GM19463 (cell line): ENCODE measurements at regions not wholly inside any gene's neighbourhood (a gene's known extent, or its start where the extent isn't known, plus 50 kb on each side); places are given as distances from the start of the nearest gene placed in this dataset.

Experiments
- ATAC-seq: cut with Tn5 transposase; IDR thresholded peaks from one replicate; pipeline ENCODE4 v1.9.1; 2021; ENCODE audit warnings: mild to moderate bottlenecking, moderate library complexity; ENCODE audit not compliant: unreplicated experiment

- ATAC-seq = no peak
These were observed 101.9 kb downstream of the GAS2L3 start for GRCh38 chr12:100675432-100675831.

GRCh38 chr12:100681074-100681473 lies 107.6 kb downstream of the GAS2L3 start:
- ATAC-seq = no peak

- ATAC-seq = no peak
These were observed 108.7 kb downstream of the GAS2L3 start for GRCh38 chr12:100682178-100682577.

GRCh38 chr12:100687686-100688085 lies 106.9 kb upstream of the ANO4 start:
- ATAC-seq = no peak

- no peak for ATAC-seq
These were observed 106.1 kb upstream of the ANO4 start for GRCh38 chr12:100688451-100688864.

- no peak for ATAC-seq
These were observed 102.1 kb upstream of the ANO4 start for GRCh38 chr12:100692502-100692901.

- no peak for ATAC-seq
These were observed 96.1 kb upstream of the ANO4 start for GRCh38 chr12:100698518-100698917.

- peak; percentile 85 for ATAC-seq
These were observed 95.4 kb upstream of the ANO4 start for GRCh38 chr12:100699209-100699608.

- no peak for ATAC-seq
These were observed 91.2 kb upstream of the ANO4 start for GRCh38 chr12:100703337-100703736.

GRCh38 chr12:100703868-100704267 lies 90.7 kb upstream of the ANO4 start:
- ATAC-seq = no peak

GRCh38 chr12:100706033-100706432 lies 88.5 kb upstream of the ANO4 start:
- ATAC-seq = no peak

- no peak for ATAC-seq
These were observed 86.0 kb upstream of the ANO4 start for GRCh38 chr12:100708591-100708990.

- ATAC-seq = no peak
These were observed 78.3 kb upstream of the ANO4 start for GRCh38 chr12:100715976-100716944.

GRCh38 chr12:100716945-100717732 lies 77.4 kb upstream of the ANO4 start:
- ATAC-seq = no peak

GRCh38 chr12:100717733-100718067 lies 76.9 kb upstream of the ANO4 start:
- no peak for ATAC-seq

- no peak for ATAC-seq
These were observed 76.4 kb upstream of the ANO4 start for GRCh38 chr12:100718187-100718586.

GRCh38 chr12:100720016-100720654 lies 74.4 kb upstream of the ANO4 start:
- ATAC-seq = peak; percentile 65

GRCh38 chr12:100721169-100721568 lies 73.4 kb upstream of the ANO4 start:
- no peak for ATAC-seq

- no peak for ATAC-seq
These were observed 70.5 kb upstream of the ANO4 start for GRCh38 chr12:100724071-100724470.

- ATAC-seq = peak; percentile 73
These were observed 60.6 kb upstream of the ANO4 start for GRCh38 chr12:100733817-100734593.

- no peak for ATAC-seq
These were observed 57.4 kb upstream of the ANO4 start for GRCh38 chr12:100737168-100737567.
